Chondrocyte (in vitro differentiated cells): ENCODE measurements at regions not wholly inside any gene's neighbourhood (a gene's known extent, or its start where the extent isn't known, plus 50 kb on each side); places are given as distances from the start of the nearest gene placed in this dataset.

Experiments used
- DNase-seq: peaks from one replicate; pipeline ENCODE4 v3.0.0; 2021; ENCODE audit warnings: mixed read lengths, low spot score
- H3K27ac Mint-ChIP-seq: one replicate; pipeline ENCODE4 v1.8.0; 2021; ENCODE audit warnings: mild to moderate bottlenecking, moderate library complexity, mixed read lengths; ENCODE audit not compliant: unreplicated experiment
- H3K27me3 Mint-ChIP-seq: 2 replicates; pipeline ENCODE4 v1.8.0; 2021; ENCODE audit warnings: low read depth, mixed read lengths
- H3K36me3 Mint-ChIP-seq: 2 replicates; pipeline ENCODE4 v1.8.0; 2021; ENCODE audit warnings: low read depth, mixed read lengths
- H3K4me1 Mint-ChIP-seq: 2 replicates; pipeline ENCODE4 v1.8.0; 2021; ENCODE audit warnings: low read depth, mild to moderate bottlenecking, mixed read lengths
- H3K4me3 Mint-ChIP-seq: one replicate; pipeline ENCODE4 v1.8.0; 2021; ENCODE audit warnings: mild to moderate bottlenecking, moderate library complexity, mixed read lengths; ENCODE audit not compliant: unreplicated experiment
- H3K9me3 Mint-ChIP-seq: 2 replicates; pipeline ENCODE4 v1.8.0; 2021; ENCODE audit warnings: low read depth, mixed read lengths
- TF ChIP-seq, protein P1 (sequence below): fragments of 200-600 bp; sonication (generic); IDR thresholded peaks from 2 replicates; pipeline ENCODE4 v1.5.0; 2021; ENCODE audit warnings: antibody characterized with exemption, mild to moderate bottlenecking, moderate library complexity

DNA sequence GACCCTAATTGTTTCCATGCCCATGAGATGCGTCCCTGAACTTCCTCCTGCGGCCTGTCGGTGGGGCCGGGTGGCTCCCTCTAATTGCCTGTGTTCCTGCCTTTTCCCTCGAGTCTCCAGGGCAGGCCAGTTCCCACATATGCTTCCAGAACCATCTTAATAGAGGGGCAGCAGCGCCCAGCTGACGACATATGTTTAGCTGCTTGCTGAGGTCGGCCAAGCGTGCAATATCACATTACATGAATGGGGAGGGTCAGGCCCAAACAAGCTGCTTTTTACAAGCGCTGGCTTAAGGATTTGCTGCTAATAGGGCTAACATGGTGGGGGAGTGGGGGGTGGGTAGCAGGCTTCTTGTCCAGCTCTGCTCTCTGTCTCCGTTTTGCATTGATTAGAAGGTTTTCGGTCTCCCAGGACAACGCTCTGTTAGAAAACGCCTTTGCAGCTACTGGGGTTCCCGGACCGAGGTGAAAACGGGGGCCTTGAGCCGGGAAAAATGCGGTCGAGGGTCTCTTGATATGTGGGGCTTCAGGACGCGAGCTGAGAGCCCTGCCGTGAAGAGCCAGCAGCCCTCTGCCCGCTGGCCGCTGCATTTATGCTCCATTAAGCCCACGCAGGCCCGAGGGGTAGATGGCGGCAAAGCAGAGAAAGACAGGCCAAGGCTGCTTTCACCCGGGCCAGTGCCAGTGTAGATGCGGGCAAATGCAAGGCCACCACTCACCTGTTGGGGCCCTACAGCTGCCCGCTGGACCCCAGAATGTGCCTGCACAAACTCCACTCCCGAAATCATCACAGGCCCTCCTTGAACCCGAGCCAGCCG lies 308.5 kb downstream of the BMP7 start:
- Mint-ChIP-seq H3K4me3 (no peak overlapping the region), H3K27me3 (peaks cover 10% of the 10 kb centered on the region), H3K27ac (no peak overlapping the region)

DNA sequence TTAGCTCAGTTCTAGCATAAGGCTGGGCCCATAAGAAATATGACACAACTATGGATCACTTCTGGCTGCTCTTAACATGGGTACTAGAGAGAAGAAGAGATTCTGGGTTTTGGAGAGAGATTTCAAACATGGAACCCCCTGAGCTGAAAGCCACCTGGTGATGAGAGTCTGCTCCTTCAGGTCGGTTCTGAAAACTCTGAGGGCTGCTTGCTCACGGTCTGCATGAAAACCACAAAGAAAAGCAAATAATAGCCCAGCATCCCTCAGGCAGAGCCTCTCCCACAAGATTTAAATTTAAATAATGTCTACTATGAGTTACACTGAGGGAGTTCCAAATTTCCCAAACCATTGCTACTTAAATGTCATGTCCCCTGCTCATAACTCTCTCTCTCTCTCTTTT lies 301.5 kb downstream of the BMP7 start:
- TF ChIP-seq, protein P1, sequence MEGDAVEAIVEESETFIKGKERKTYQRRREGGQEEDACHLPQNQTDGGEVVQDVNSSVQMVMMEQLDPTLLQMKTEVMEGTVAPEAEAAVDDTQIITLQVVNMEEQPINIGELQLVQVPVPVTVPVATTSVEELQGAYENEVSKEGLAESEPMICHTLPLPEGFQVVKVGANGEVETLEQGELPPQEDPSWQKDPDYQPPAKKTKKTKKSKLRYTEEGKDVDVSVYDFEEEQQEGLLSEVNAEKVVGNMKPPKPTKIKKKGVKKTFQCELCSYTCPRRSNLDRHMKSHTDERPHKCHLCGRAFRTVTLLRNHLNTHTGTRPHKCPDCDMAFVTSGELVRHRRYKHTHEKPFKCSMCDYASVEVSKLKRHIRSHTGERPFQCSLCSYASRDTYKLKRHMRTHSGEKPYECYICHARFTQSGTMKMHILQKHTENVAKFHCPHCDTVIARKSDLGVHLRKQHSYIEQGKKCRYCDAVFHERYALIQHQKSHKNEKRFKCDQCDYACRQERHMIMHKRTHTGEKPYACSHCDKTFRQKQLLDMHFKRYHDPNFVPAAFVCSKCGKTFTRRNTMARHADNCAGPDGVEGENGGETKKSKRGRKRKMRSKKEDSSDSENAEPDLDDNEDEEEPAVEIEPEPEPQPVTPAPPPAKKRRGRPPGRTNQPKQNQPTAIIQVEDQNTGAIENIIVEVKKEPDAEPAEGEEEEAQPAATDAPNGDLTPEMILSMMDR, result peak; percentile 42
- no peaks in the 10 kb centered on the region for H3K27me3 Mint-ChIP-seq
- no peak overlapping the region for H3K4me3 Mint-ChIP-seq
- H3K27ac Mint-ChIP-seq, result no peak overlapping the region
- H3K36me3 Mint-ChIP-seq, result no peaks in the 10 kb centered on the region
- DNase-seq, result no peak
- no peaks in the 10 kb centered on the region for H3K4me1 Mint-ChIP-seq
- H3K9me3 Mint-ChIP-seq, result peaks cover 13% of the 10 kb centered on the region

More for the DNA sequence above, 308.5 kb downstream of the BMP7 start:
- TF ChIP-seq, protein P1, result peak; percentile 27
- H3K9me3 Mint-ChIP-seq, result peaks cover 4% of the 10 kb centered on the region
- DNase-seq, result no peak
- H3K36me3 Mint-ChIP-seq, result no peaks in the 10 kb centered on the region
- peaks cover 7% of the 10 kb centered on the region for H3K4me1 Mint-ChIP-seq

DNA sequence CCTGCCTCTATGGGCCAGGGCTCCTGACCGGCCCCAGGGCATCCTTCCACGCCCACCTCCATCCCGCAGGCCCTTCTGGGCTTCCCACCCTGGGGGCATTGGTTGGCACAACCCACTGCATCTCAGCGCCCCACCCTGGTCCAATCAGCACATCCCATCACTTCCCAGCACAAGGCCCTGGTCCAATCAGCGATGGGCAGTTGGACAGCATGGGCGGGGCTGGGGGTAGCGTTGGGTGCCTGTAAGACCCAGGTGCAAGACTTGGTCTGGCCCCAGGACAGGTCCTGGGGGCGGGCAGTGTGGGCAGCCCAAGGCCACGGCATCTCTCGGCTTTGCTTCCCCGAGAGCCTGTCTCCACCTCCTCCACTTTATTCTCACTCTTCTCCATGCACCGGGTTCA lies 298.5 kb downstream of the BMP7 start:
- Mint-ChIP-seq H3K9me3 (peaks cover 9% of the 10 kb centered on the region), H3K27ac (no peak overlapping the region)

DNA sequence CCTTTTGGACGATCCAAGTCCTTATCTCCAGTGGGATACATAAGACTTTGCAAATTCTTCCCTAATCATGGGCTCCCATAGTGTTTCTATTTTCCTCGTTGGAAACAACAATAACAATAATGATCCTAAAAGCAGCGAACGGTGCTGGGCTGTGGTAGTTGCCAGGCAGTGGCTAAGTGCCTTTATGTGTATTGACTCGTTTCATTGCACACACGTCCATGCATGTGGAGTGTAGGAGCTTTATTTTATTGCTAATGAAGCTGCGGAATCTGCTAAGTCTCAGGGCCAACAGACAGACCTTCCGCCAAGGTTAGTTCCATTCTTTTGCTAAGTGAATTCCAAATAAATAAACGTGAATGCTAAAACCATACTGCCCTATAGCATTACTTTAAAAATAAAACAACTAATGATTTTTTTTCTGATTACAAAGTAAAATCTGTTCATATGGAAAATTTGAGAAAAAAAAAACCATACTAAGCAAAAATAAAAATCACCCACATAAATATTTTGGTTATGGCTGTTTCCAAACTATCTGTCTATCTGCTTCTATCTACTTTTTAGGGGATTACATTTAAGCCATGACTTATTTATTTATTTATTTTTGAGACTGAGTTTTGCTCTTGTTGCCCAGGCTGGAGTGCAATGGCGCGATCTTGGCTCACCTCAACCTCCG lies 297.9 kb downstream of the BMP7 start:
- TF ChIP-seq, protein P1, result no peak
- Mint-ChIP-seq H3K9me3 (peaks cover 9% of the 10 kb centered on the region), H3K36me3 (no peaks in the 10 kb centered on the region), H3K4me3 (no peak overlapping the region), H3K4me1 (no peaks in the 10 kb centered on the region), H3K27ac (no peak overlapping the region), H3K27me3 (peaks cover 3% of the 10 kb centered on the region)
- DNase-seq, result no peak

More for the DNA sequence above, 298.5 kb downstream of the BMP7 start:
- TF ChIP-seq, protein P1, result no peak
- DNase-seq, result no peak
- Mint-ChIP-seq H3K36me3 (no peaks in the 10 kb centered on the region), H3K4me3 (no peak overlapping the region), H3K27me3 (peaks cover 3% of the 10 kb centered on the region), H3K4me1 (no peaks in the 10 kb centered on the region)

DNA sequence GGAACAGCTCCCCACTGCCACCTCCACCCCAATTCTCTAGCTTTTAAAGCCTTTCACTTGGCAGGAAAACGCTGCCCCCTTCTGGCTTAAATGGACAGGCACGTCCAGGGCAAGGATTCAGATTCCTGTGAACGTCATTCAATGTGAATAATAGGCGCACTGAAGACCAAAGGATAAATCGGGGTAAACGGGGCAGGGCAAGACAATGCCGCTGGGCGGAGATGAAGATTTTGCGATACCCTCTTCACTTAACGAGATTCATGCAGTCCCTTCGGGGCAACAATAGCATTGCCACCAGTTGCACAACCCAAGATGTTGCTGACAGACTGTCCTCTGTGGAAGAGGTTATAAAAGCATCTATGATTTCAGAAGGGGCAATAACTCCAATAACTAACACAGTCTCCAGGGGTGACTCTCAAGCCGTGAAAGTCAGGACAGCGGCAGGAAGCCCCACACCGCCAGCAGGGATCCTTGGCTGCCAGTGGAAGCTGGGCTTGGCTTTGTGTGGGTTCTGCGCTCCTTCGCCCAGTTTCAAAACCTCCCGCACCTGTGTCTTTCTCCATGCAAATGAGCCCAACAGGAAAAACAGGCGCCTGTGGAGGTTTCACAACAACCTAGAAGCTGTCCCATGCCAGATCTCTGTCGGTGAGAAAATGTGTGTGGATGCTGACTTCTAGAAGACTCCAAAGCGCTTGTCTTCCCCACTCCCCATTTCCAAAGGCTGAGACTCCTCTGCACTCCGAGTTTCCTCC lies 291.8 kb downstream of the BMP7 start:
- no peak for DNase-seq
- H3K4me1 Mint-ChIP-seq, result peaks cover 5% of the 10 kb centered on the region
- H3K9me3 Mint-ChIP-seq, result no peaks in the 10 kb centered on the region
- H3K36me3 Mint-ChIP-seq, result peaks cover 3% of the 10 kb centered on the region
- TF ChIP-seq, protein P1, result peak; percentile 92
- H3K27ac Mint-ChIP-seq, result no peak overlapping the region
- peaks cover 11% of the 10 kb centered on the region for H3K27me3 Mint-ChIP-seq
- no peak overlapping the region for H3K4me3 Mint-ChIP-seq
